ENCODE measurements at regions not wholly inside any gene's neighbourhood (a gene's known extent, or its start where the extent isn't known, plus 50 kb on each side); places are given as distances from the start of the nearest gene placed in this dataset.
"Not testable (repeated sequence)": the region's sequence is repeated elsewhere in the genome, so short reads cannot be mapped to it uniquely, and the experiment has no call there.

DNA sequence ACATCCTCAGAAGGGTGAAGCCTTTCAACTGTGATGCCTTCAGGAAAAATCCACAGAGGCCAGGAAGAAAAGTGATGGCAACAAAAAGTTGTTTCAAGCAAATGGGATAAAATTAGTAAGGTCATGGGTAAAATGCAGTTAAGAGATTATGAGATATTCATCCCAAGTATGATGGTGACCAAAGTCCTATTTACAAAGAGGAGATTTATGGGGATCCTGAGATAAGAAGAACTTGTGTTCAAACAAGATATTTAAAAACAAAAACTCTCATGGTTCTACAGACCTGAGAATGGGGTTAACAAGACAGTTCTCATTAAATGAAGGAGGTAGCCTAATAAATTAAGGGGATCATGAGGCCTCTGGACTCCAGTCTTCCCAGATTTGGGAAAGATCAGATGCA lies 184.4 kb downstream of the FCRL5 start:
- DNase-seq: no peak

DNA sequence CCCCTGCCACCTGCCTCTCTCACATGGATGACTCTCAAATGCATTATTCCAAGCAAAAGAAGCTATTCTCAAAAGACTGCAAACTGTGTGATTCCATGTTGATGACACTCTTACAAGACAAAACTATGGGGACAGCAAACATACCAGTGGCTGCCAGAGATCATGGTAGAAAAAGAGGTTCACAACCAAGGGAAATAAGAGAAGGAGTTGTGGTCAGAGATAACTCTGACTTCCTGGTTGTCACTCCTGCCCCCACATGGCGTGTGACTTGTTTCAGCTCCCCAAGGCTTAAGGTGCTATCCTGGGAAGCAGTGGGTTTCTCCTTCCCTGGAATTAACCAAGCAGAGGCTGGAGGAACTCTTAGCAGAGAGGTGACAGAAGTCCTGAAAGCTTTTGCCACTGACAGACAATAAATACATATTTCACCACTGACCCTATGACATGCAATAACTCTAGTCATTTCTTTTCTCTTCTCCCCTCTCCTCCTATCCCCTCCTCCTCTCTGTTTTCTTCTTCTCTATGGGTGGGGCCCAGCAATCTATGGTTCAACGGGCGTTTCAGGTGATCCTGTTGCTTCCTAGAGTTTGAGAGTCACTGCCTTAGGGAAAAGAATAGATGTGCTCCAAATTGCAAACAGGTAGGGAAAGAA lies 185.1 kb downstream of the FCRL5 start:
- no peak for DNase-seq

DNA sequence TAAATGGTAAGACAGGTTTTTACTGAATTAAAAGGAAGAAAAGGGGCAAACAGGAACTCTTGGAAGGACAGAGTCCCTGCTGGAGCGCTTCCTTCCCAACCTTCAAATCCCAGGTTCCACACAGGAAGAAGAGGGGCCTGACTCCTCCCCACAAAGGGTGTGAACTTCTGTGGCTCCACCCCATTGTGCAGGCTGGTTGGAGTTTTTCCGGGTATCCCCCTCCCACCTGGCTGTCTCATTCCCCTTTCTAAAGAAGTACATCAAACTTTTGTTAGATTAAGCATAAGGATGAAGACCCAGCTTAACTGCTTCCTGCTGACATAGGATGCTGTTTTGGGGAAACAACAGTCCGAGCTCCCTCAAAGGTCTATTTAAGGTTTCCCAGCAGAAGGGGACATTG lies 187.7 kb downstream of the FCRL5 start:
- no peak for DNase-seq

DNA sequence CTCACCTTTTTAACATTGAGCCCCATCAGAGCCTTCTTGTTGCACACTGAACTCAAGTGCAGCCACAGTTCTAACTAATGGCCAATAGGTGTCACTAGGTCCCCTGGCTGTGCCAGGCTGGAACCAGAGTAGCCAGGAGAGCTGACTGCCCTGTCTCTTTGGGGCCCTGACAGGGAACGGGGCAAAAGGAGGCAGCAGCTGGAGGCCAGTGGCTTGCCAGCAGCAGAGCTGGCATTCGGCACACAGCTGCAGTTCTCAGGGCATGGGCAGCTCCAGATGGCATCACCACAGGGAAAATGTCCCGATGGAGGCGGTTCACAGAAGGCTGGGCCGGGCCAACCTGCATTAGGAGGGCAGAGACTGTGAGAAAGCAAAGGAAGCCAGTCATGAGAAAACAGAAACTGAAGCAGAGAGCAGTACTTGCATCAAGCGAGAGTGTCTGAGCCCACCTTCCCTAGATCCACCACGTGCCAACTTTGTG lies 188.6 kb downstream of the FCRL5 start:
- DNase-seq: no peak

DNA sequence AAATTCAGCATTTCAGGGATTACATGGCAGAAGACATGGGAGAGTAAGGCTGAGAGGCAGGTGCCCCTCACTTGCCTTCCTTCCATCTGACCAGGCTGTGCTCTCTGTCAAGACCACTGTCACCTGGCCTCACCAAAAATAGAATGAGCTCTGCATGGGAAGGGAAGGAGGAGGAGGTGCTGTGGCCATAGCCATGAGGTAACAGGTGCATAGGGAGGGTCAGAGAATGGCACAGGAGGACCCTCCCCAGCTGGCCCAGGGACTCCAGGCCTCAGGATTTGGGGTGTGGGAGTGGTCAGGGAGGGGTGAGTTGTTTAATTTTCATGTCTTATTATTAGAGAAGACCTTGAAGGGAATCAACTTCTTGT lies 192.3 kb downstream of the FCRL5 start:
- DNase-seq: peak; percentile 89

DNA sequence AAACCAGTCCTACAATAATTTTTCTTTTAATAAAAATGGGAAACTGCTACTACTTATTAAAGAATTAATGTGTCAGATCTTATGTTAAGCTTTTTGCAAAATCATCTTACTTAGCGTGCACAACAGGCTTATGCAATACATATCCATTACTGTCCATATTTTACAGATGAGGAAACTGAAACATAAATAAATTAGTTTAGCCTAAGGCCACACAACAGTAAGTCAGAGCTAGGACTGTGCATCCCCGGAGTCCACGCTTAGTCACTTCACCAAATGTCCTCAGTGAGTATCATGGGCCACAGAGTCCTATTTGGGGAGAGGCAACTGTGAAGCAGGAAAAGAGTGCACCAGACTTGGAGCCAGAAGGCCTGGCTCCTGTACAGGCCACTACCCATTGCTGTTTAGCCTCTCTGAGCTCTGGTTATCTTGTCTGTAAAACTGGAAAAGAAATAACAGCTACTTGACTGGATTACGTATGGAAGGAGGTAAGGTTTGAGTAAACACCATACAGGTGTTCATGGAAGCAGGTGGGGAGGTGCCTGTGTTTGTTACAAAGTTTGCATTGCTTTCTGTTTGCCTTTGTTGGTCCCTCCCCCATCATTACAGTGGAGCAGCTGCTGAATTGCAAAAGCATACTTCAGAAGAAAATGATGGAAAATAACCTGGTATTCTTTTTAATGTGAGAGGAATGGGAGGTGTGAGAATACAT lies 192.8 kb downstream of the FCRL5 start:
- peak; percentile 95 for DNase-seq

DNA sequence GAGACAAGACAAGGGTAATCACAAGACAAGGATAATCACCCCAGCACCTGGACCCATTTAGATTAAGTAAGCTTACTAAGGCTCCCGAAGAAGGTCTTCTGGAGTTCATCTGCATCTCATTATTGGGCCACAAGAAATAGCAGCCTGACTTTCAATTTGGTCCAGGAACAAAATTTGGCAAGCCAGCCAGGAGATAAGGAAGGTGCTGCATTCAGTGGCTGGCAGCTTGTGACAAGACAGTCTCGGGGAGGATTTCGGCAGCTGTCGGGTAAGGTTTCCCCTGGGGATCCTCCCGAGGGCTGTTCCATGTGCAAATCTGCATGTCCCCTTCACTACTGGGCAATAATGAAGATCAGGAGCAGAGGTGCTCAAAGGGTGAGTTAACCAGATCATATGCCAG lies 195.2 kb downstream of the FCRL5 start:
- peak; percentile 81 for DNase-seq

DNA sequence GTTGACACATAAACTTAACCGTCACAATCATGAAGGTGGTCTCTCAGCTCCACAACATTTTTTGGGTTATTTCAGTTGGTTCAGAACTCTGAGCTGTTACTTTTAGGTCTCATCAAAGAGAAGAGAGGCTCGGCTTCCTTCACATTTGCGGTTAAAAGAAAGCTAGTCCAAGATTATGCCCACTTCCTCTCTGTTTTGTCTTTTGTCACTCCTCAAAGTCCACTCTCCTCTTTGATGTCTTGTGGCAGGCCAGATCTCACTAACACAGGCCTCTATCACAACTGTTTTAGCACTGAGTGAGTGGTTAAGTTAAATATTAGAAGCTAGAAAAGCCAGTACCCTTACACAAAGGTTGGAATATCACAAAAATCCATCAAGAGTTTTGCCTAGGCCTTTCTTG lies 195.7 kb downstream of the FCRL5 start:
- no peak for DNase-seq

DNA sequence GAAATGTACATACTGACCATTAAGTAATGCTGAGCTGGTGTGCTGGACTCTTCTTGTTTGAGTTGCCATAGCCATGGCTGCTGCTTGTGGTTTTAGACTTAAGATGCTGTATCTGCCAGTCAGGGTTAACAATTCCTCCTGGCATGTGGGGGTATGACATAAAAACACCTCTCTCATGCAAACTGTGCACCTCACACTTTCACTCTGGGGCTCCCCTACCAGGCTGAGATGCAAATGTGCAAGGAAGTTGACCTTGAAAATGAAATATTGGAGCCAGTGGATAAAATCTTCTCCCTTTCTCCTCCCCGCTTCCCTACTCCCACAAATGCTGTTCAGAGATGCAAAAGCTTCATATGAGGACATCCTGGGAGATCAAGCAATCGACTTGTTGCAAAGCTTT lies 198.8 kb downstream of the FCRL5 start:
- no peak for DNase-seq

DNA sequence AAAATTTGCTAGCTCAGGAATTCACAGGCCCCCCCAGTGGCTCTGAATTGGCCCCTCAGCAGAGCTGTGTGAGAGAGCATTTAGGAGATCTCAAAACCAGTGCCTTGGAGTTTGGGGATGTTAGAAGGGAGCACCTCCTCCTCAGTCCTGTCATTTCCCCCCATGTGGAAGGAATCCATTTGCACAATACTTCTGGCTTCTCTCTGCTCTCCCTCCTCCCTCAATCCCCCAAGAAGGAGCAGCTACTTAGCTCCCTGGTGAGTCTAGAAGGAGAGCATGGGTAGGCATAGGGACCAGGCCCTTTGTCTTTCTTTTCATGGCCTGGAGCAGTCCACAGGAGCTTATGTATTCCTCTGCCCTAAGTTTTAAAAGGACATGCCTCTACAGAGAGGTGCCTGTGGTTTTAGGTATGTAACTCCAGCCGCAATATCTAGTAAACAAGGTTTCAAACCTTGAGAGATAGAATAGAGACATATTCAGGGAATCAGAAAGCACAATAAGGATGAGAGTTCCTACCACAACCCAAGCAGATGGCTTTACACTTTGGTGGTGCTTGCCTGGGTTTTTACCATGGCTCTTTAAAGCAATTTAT lies 199.4 kb downstream of the FCRL5 start:
- DNase-seq: no peak

DNA sequence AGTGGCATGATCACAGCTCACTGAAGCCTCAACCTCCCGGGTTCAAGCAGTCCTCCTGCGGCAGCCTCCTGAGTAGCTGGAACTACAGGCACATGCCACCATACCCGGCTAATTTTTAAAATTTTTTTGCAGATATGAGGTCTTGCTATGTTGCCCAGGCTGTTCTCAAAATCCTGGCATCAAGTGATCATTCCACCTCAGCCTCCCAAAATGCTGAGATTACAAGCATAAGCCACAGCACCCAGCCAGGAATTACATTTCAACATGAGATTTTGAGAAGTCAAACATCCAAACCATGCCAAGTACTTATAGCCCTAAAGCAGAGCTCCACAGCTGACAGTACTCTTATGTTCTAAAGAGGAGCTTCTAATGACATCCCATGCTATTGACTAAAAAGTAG lies 200.1 kb downstream of the FCRL5 start:
- DNase-seq: no peak

DNA sequence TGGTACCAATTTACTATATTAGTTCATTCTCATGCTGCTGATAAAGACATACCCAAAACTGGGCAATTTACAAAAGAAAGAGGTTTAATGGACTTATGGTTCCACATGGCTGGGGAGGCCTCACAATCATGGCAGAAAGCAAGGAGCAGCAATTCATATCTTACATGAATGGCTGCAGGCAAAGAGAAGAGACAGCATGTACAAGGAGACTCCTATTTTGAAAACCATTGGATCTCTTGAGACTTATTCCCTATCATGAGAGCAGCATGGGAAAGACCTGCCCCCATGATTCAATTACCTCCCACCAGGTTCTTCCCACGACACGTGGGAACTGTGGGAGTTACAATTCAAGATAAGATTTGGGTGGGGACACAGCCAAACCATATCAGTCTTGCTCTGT lies 200.5 kb downstream of the FCRL5 start:
- DNase-seq: not testable (repeated sequence)

DNA sequence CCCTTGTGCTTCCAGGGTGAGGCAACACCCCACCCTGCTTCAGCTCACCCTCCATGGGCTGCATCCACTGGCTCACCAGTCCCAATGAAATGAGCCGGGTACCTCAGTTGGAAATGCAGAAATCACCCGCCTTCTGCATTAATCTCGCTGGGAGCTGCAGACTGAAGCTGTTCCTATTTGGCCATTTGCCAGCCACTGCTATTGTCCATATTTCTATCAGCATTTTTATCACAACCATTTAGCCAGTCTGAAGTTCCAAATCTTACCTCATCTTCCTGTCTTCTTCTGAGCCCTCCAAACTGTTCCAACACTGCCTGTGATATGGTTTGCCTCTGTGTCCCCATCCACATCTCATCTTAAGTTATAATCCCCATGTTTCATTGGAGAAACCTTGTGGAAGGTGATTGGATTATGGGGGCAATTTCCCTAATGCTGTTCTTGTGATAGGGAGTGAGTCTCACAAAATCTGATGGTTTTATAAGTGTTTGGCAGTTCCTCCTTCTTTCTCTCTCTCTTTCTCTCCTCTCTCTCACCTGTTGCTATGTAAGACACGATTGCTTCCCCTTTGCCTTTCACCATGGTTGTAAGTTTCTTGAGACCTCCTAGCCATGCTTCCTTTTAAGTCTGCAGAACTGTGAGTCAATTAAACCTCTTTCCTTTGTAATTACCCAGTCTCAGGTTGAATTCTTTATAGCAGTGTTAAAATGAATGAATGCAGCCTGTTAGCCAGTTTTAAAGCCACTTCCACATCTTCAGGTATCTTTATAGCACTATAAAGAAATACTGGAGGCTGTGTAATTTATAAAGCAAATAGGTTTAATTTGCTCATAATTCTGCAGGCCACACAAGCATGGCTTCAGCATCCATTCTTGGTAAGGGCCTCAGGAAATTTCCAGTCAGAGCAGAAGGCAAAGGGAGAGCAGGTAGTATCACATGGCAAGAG lies 203.5 kb downstream of the FCRL5 start:
- no peak for DNase-seq

DNA sequence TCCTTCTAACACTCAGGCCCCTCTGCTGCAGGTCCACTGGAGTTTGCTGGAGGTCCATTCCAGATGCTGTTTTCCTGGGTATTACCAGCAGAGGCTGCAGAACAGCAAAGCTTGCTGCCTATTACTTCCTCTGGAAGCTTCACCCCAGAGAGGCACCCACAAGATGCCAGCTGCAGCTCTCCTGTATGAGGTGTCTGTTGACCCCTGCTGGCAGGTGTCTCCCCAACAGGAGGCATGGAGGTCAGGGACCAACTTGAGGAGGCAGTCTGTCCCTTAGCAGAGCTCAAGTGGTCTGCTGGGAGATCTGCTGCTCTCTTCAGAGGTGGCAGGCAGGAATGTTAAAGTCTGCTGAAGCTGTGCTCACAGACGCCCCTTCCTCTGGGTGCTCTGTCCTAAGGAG lies 204.8 kb downstream of the FCRL5 start:
- no peak for DNase-seq

DNA sequence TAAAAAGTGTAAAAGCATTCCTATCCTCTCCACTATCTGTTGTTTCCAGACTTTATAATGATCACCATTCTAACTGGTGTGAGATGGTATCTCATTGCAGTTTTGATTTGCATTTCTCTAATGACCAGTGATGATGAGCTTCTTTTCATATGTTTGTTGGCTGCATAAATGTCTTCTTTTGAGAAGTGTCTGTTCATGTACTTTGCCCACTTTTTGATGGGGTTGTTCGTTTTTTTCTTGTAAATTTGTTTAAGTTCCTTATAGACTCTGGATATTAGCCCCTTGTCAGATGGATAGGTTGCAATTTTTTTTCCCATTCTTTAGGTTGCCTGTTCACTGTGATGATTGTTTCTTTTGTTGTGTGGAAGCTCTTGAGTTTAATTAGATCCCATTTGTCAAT lies 199.6 kb upstream of the ETV3 start:
- DNase-seq: not testable (repeated sequence)

DNA sequence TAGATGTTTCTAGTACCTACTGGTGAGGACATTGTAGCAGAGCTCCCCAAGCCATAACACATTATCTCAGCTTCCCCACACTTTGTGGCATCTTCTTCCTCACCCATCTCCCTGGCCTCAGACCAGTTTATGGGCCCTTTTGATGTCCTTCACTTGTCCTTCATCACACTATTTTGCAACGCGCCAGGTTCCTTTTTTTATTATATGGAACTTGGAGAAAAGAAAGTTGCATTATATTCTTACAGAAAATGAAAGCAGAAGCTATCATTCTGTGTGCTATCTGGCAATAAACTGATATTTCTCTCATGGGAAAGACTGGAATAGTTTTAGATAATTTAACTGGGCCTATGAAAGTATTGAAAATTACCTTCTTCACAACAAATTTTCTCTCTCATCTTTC lies 196.9 kb upstream of the ETV3 start:
- no peak for DNase-seq

DNA sequence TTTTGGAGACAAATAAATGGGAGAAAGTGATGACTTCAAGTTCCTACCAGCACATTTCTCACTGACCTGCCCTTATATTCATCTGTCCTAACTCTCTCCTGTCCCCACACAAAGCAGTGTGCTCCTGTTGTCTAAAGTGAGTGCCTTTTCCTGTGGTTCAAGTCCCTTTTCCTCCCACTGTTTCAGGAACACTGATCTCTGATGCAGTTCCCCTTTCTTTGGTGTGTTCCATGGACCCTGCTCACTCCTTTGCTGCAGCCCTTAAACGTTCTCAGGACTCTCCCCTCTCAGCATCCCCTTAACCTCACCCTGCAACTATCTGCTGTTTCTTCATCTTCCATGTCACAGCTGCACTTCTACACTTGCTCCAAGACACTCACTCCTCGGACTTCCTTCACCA lies 195.8 kb upstream of the ETV3 start:
- no peak for DNase-seq

DNA sequence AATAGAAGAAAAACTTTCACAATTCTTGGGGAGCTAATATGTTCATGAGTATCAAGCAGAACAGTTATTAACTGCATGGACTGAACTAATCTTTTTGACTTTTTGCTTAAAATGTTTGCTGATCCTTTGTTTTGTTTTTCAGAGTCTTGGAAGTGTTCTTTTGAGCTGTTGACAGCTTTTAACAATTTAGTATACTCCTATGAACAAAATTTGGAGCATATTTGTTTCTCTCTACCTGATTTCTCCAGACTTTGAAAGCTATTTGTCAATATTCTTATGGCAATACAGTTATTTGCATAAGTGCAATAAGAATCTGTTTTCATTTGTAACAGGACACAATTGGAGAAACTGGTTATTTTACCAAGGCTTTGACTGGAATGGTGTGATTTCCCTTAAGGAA lies 192.0 kb upstream of the ETV3 start:
- not testable (repeated sequence) for DNase-seq

DNA sequence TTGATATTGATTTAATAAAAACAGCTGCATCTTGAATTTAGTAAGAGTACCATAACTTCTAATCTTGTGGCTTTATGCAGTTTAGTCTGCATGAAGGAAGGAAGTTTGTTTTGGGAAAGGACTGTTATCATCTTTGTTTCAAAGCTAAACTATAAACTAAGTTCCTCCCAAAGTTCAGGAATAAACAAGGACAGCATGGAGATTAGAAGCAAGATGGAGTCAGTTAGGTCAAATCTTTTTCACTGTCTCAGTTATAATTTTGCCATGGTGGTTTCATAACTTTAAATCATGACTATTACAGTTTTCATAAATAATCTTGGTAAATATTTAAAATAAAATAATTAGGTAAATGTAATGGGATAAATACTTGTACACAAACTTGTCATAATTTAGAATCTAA lies 189.9 kb upstream of the ETV3 start:
- DNase-seq: not testable (repeated sequence)

DNA sequence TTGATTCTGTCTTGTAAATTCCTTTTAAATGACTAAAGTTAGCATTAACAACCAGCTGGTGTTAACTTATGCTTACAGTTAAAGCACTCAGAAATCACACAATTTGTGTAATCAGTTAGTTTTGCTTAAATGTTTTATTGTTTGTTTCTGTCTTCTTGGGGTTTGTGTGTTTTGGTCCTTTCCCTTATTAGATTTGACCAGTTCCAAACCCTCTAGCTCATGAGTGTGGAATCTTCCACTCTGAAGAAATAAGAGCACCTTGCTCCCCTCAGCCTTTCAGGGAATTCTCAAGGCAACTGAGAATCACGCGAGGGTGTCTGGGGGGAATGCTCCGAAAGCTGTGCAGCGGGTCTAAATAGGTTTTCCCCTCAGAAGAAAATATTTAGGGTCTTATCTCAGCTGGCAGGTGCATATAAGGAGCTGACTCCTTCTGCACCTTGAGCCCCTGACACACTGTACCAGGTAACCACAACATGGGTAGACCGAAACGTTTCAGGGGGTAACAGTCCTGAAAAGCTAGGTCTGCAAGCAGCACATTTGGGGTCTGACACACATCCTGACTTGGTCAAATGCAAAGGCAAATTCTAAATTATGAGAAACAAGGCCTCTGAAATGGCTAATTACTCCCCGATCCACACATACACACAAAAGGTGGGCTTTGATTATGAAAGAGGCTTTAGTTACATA lies 188.1 kb upstream of the ETV3 start:
- no peak for DNase-seq

DNA sequence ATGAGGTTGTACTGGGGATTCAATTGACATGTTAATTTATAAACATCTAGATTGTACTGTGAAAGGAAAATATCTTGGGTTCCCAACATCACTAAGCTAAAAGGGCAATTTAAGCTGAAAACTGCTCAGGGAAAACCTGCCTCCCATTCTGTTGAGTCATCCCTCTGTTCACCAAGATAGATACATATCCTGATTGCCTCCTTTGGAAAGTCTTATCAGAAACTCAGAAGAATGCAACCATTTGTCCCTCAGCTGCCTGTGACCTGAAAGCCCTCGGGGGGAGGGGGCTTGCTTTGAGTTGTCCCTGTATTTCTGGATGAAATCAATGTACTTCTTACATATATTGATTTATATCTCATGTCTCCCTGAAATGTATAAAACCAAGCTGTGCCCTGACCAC lies 187.0 kb upstream of the ETV3 start:
- DNase-seq: no peak

DNA sequence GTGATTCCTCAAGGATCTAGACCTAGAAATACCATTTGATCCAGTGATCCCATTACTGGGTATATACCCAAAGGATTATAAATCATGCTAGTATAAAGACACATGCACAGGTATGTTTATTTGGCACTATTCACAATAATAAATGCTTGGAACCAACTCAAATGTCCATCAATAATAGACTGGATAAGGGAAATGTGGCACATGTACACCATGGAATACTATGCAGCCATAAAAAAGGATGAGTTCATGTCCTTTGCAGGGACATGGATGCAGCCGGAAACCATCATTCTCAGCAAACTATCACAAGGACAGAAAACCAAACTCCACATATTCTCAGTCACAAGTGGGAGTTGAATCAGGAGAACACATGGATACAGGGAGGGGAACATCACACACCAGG lies 183.8 kb upstream of the ETV3 start:
- not testable (repeated sequence) for DNase-seq

DNA sequence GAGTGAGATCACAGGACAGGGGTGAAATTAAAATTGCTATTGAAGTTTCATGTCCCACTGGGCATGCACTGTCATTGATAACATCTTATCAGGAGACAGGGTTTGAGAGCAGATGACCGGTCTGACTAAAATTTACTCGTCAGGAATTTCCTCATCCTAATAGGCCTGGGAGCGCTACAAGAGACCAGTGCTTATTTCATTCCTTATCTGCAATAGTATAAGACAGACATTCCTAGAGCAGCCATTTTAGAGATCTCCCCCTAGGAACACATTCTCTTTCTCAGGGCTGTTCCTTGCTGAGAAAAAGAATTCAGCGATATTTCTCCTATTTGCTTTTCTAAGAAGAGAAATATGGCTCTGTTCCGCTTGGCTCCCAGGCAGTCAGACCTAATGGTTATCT lies 181.4 kb upstream of the ETV3 start:
- DNase-seq: no peak
